WTC11 (cell line): ENCODE measurements at regions not wholly inside any gene's neighbourhood (a gene's known extent, or its start where the extent isn't known, plus 50 kb on each side); places are given as distances from the start of the nearest gene placed in this dataset.

ENCODE experiments used
- ESRRA ChIP-seq: sonication (generic); formaldehyde crosslinking; IDR thresholded peaks from 2 replicates; pipeline ENCODE4 v1.8.1; 2022; ENCODE audit warnings: mild to moderate bottlenecking, missing genetic modification reagents, borderline replicate concordance
- ETV6 ChIP-seq: sonication (generic); formaldehyde crosslinking; IDR thresholded peaks from 2 replicates; pipeline ENCODE4 v1.8.1; 2022; ENCODE audit warnings: mild to moderate bottlenecking, missing genetic modification reagents
- TF ChIP-seq, protein P1 (sequence below): fragments of 200-600 bp; IDR thresholded peaks from 2 replicates; pipeline ENCODE4 v1.8.0; 2022; ENCODE audit warnings: antibody characterized with exemption

DNA sequence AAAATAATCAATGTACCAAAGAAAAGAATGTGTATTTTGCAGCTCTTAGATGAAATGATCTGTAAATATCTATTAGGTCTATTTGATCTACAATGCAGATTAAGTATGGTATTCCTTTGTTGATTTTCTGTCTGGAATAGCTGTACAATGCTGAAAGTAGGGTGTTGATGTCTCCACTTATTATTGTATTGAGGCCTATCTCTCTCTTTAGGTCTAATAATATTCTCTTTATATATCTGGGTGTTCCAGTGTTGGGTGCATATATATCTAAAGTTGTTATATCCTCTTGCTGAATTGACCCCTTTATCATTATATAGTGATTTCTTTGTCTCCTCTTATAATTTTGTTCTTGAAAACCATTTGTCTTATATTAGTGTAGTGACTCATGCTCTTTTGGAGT is 885.5 kb upstream of the FOXG1 start:
- TF ChIP-seq, protein P1, sequence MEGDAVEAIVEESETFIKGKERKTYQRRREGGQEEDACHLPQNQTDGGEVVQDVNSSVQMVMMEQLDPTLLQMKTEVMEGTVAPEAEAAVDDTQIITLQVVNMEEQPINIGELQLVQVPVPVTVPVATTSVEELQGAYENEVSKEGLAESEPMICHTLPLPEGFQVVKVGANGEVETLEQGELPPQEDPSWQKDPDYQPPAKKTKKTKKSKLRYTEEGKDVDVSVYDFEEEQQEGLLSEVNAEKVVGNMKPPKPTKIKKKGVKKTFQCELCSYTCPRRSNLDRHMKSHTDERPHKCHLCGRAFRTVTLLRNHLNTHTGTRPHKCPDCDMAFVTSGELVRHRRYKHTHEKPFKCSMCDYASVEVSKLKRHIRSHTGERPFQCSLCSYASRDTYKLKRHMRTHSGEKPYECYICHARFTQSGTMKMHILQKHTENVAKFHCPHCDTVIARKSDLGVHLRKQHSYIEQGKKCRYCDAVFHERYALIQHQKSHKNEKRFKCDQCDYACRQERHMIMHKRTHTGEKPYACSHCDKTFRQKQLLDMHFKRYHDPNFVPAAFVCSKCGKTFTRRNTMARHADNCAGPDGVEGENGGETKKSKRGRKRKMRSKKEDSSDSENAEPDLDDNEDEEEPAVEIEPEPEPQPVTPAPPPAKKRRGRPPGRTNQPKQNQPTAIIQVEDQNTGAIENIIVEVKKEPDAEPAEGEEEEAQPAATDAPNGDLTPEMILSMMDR, result no peak
- no peak for TF ChIP-seq ESRRA
- TF ChIP-seq ETV6 (CRISPR knock-in tag), result no peak
